Mesenchymal stem cell (in vitro differentiated cells and primary cell): ENCODE measurements at regions not wholly inside any gene's neighbourhood (a gene's known extent, or its start where the extent isn't known, plus 50 kb on each side); places are given as distances from the start of the nearest gene placed in this dataset.

ENCODE experiments used
- DNase-seq: peaks from one replicate; pipeline ENCODE4 v3.0.0-alpha.2; 2013
- H2AFZ ChIP-seq: one replicate; pipeline ENCODE4 v1.6.1; 2013; ENCODE audit warnings: low read depth, mild to moderate bottlenecking, control low read depth, inconsistent platforms, low read length, moderate library complexity
- H2AK5ac ChIP-seq: 2 replicates; pipeline ENCODE4 v1.6.1; 2013; ENCODE audit warnings: low read length, moderate library complexity, mild to moderate bottlenecking, inconsistent platforms; ENCODE audit not compliant: severe bottlenecking
- H2BK120ac ChIP-seq: one replicate; pipeline ENCODE4 v1.6.1; 2013; ENCODE audit warnings: low read depth, mild to moderate bottlenecking, inconsistent platforms, low read length, moderate library complexity
- H2BK12ac ChIP-seq, 2 experiments: one replicate each; pipeline ENCODE4 v1.6.1; 2013; ENCODE audit warnings: inconsistent platforms in 2 of 2, low read length in 2 of 2, mild to moderate bottlenecking in 2 of 2, moderate library complexity in 2 of 2, control low read depth in 1 of 2
- H2BK15ac ChIP-seq: one replicate; pipeline ENCODE4 v1.6.1; 2013; ENCODE audit warnings: mild to moderate bottlenecking, low read depth, inconsistent platforms; ENCODE audit not compliant: poor library complexity, severe bottlenecking
- H2BK5ac ChIP-seq: 2 replicates; pipeline ENCODE4 v1.6.1; 2013; ENCODE audit warnings: low read depth, mild to moderate bottlenecking, low read length, control low read depth, inconsistent platforms; ENCODE audit not compliant: poor library complexity, severe bottlenecking
- H3K14ac ChIP-seq, 2 experiments: one replicate each; pipeline ENCODE4 v1.6.1; 2013; ENCODE audit warnings: inconsistent platforms in 2 of 2, low read length in 2 of 2, control low read depth in 1 of 2, mild to moderate bottlenecking in 1 of 2, moderate library complexity in 1 of 2
- H3K18ac ChIP-seq, 2 experiments: one replicate each; pipeline ENCODE4 v1.6.1; 2013; ENCODE audit warnings: inconsistent platforms in 2 of 2, low read length in 2 of 2, control low read depth in 1 of 2, low read depth in 1 of 2, mild to moderate bottlenecking in 1 of 2
- H3K23ac ChIP-seq, 2 experiments: one replicate each; pipeline ENCODE4 v1.6.1; 2013; ENCODE audit warnings: inconsistent platforms in 2 of 2, low read length in 2 of 2, mild to moderate bottlenecking in 2 of 2, moderate library complexity in 2 of 2, control low read depth in 1 of 2
- H3K27ac ChIP-seq: 2 replicates; pipeline ENCODE4 v1.5.1; 2013; ENCODE audit warnings: mild to moderate bottlenecking, moderate library complexity, low read length, control low read depth, inconsistent platforms; ENCODE audit not compliant: poor library complexity, severe bottlenecking
- H3K27me3 ChIP-seq, 2 experiments: 2 replicates each; pipeline versions ENCODE4 v1.6.1 to v1.7.0; 2013; ENCODE audit warnings: low read length in 2 of 2, mild to moderate bottlenecking in 2 of 2, moderate library complexity in 2 of 2, control low read depth in 1 of 2, inconsistent platforms in 1 of 2; ENCODE audit not compliant: control insufficient read depth in 1 of 2, insufficient read depth in 1 of 2
- H3K36me3 ChIP-seq, 2 experiments: 2 replicates each; pipeline versions ENCODE4 v1.6.1 to v1.7.0; 2013; ENCODE audit warnings: low read length in 2 of 2, control low read depth in 1 of 2, inconsistent platforms in 1 of 2, low read depth in 1 of 2, mild to moderate bottlenecking in 1 of 2; ENCODE audit not compliant: insufficient read depth in 2 of 2, control insufficient read depth in 1 of 2
- H3K4ac ChIP-seq, 2 experiments: one replicate each; pipeline ENCODE4 v1.6.1; 2013; ENCODE audit warnings: inconsistent platforms in 2 of 2, low read length in 2 of 2, mild to moderate bottlenecking in 2 of 2, moderate library complexity in 2 of 2, control low read depth in 1 of 2, low read depth in 1 of 2
- H3K4me1 ChIP-seq: 2 replicates; pipeline ENCODE4 v1.6.1; 2013; ENCODE audit warnings: low read depth, low read length, control low read depth; ENCODE audit not compliant: control insufficient read depth, insufficient read depth
- H3K4me2 ChIP-seq: 2 replicates; pipeline ENCODE4 v1.6.1; 2013; ENCODE audit warnings: low read length, mild to moderate bottlenecking, inconsistent platforms; ENCODE audit not compliant: poor library complexity, severe bottlenecking
- H3K4me3 ChIP-seq, 2 experiments: 2 replicates each; pipeline versions ENCODE4 v1.5.1 to v1.7.0; 2013; ENCODE audit warnings: low read length in 2 of 2, mild to moderate bottlenecking in 2 of 2, control low read depth in 1 of 2, low read depth in 1 of 2; ENCODE audit not compliant: insufficient read depth in 1 of 2
- H3K79me1 ChIP-seq: replicated peaks from 2 replicates; pipeline ENCODE4 v1.6.1; 2013; ENCODE audit warnings: mild to moderate bottlenecking, control low read depth, low read length, inconsistent platforms; ENCODE audit not compliant: poor library complexity, severe bottlenecking
- H3K9ac ChIP-seq: 2 replicates; pipeline ENCODE4 v1.7.0; 2013; ENCODE audit warnings: mild to moderate bottlenecking, low read length, moderate library complexity
- H3K9me3 ChIP-seq: 2 replicates; pipeline ENCODE4 v1.7.0; 2013; ENCODE audit warnings: mild to moderate bottlenecking, low read length; ENCODE audit not compliant: control insufficient read depth
- H4K8ac ChIP-seq: one replicate; pipeline ENCODE4 v1.6.1; 2013; ENCODE audit warnings: inconsistent platforms, mild to moderate bottlenecking, low read length, moderate library complexity
- H4K91ac ChIP-seq: one replicate; pipeline ENCODE4 v1.6.1; 2013; ENCODE audit warnings: mild to moderate bottlenecking, low read length, inconsistent platforms
- WGBS: methylation state at CpG from one replicate; pipeline ENCODE4 v1.1.7; 2013; ENCODE audit warnings: mixed read lengths; 5-methylcytosine and 5-hydroxymethylcytosine counted together

- Histone ChIP-seq H2BK120ac (no peak overlapping the region), H3K4me3 (no peak overlapping the region), H4K91ac (no peak overlapping the region), H3K4me2 (no peak overlapping the region), H2AK5ac (peak overlapping the region; percentile 82), H2BK5ac (no peak overlapping the region), H2BK12ac (no peak overlapping the region), H3K23ac (no peak overlapping the region), H3K27me3 (no peaks in the 10 kb centered on the region), H3K4me1 (peaks cover 2% of the 10 kb centered on the region), H3K36me3 (no peaks in the 10 kb centered on the region), H3K18ac (no peak overlapping the region), H3K14ac (no peak overlapping the region), H2BK15ac (no peak overlapping the region), H3K9me3 (no peaks in the 10 kb centered on the region), H3K9ac (no peak overlapping the region), H3K79me1 (no peaks in the 10 kb centered on the region), H3K4ac (no peak overlapping the region), H4K8ac (no peak overlapping the region), H2AFZ (no peak overlapping the region), H3K27ac (no peak overlapping the region)
- whole genome bisulfite sequencing, result 65% methylated on average over 3 of the region's 3 CpGs
- peak; percentile 36 for DNase-seq
Measured at GRCh38 chr2:214649440-214650205, 159.9 kb downstream of the BARD1 start.

GRCh38 chr2:214648520-214648919, 161.0 kb downstream of the BARD1 start:
- Histone ChIP-seq H2BK5ac (no peak overlapping the region), H2BK12ac (no peak overlapping the region), H3K9me3 (no peaks in the 10 kb centered on the region), H3K4me3 (no peak overlapping the region), H2AFZ (no peak overlapping the region), H3K36me3 (no peaks in the 10 kb centered on the region), H2BK15ac (no peak overlapping the region), H3K27me3 (no peaks in the 10 kb centered on the region), H3K27ac (no peak overlapping the region), H2AK5ac (no peak overlapping the region), H4K91ac (no peak overlapping the region), H3K4ac (no peak overlapping the region), H3K9ac (no peak overlapping the region), H3K4me1 (peaks cover 2% of the 10 kb centered on the region), H3K18ac (no peak overlapping the region), H4K8ac (no peak overlapping the region), H3K79me1 (no peaks in the 10 kb centered on the region), H2BK120ac (no peak overlapping the region), H3K14ac (no peak overlapping the region), H3K4me2 (no peak overlapping the region), H3K23ac (no peak overlapping the region)
- no peak for DNase-seq
- no CpG with 5 or more reads among the region's 2 CpGs for WGBS

GRCh38 chr2:214631406-214631805, 178.1 kb downstream of the BARD1 start:
- no peak overlapping the region for H4K8ac ChIP-seq
- no peak overlapping the region for H3K9ac ChIP-seq
- H4K91ac ChIP-seq, result no peak overlapping the region
- H3K9me3 ChIP-seq, result no peaks in the 10 kb centered on the region
- H3K79me1 ChIP-seq, result no peaks in the 10 kb centered on the region
- H2BK120ac ChIP-seq, result no peak overlapping the region
- no peaks in the 10 kb centered on the region for H3K27me3 ChIP-seq
- no peak overlapping the region for H3K27ac ChIP-seq
- H3K14ac ChIP-seq, result no peak overlapping the region
- H2AFZ ChIP-seq, result no peak overlapping the region
- H3K4ac ChIP-seq, result no peak overlapping the region
- no peak for DNase-seq
- no peak overlapping the region for H3K18ac ChIP-seq
- H2AK5ac ChIP-seq, result no peak overlapping the region
- H3K4me1 ChIP-seq, result no peaks in the 10 kb centered on the region
- H3K4me2 ChIP-seq, result no peak overlapping the region
- H2BK12ac ChIP-seq, result no peak overlapping the region
- no peaks in the 10 kb centered on the region for H3K36me3 ChIP-seq
- no peak overlapping the region for H2BK5ac ChIP-seq
- no peak overlapping the region for H2BK15ac ChIP-seq
- H3K4me3 ChIP-seq, result no peak overlapping the region
- 30% methylated on average over 2 of the region's 2 CpGs for WGBS
- H3K23ac ChIP-seq, result no peak overlapping the region

- H2AFZ ChIP-seq, result no peak overlapping the region
- H3K79me1 ChIP-seq, result no peaks in the 10 kb centered on the region
- no peak overlapping the region for H3K27ac ChIP-seq
- H3K4me3 ChIP-seq, result no peak overlapping the region
- no peaks in the 10 kb centered on the region for H3K36me3 ChIP-seq
- H4K91ac ChIP-seq, result no peak overlapping the region
- H3K4me1 ChIP-seq, result no peaks in the 10 kb centered on the region
- no peak overlapping the region for H3K4me2 ChIP-seq
- no peak overlapping the region for H3K14ac ChIP-seq
- H3K18ac ChIP-seq, result no peak overlapping the region
- no peak overlapping the region for H4K8ac ChIP-seq
- H2AK5ac ChIP-seq, result no peak overlapping the region
- no peak overlapping the region for H2BK12ac ChIP-seq
- H3K27me3 ChIP-seq, result no peaks in the 10 kb centered on the region
- WGBS, result 69% methylated on average over 2 of the region's 3 CpGs
- no peak overlapping the region for H2BK15ac ChIP-seq
- no peak overlapping the region for H2BK5ac ChIP-seq
- H3K4ac ChIP-seq, result no peak overlapping the region
- peak; percentile 50 for DNase-seq
- no peak overlapping the region for H2BK120ac ChIP-seq
- H3K9ac ChIP-seq, result no peak overlapping the region
- H3K9me3 ChIP-seq, result no peaks in the 10 kb centered on the region
- H3K23ac ChIP-seq, result no peak overlapping the region
Measured at GRCh38 chr2:214630402-214631045, 179.0 kb downstream of the BARD1 start.
